GM12878 (cell line): ENCODE measurements at regions not wholly inside any gene's neighbourhood (a gene's known extent, or its start where the extent isn't known, plus 50 kb on each side); places are given as distances from the start of the nearest gene placed in this dataset.

Experiments
- ATAC-seq: fragments of 200-7000 bp; cut with Tn5 transposase; 3 replicates; pipeline ENCODE4 v1.9.1; 2020; ENCODE audit warnings: mild to moderate bottlenecking, moderate library complexity
- BruUV-seq: library from RNA; stranded (reverse); fragments of 400-500 nt; replicated peaks from 2 replicates; lab custom pipeline; 2021; lab: Mats Ljungman, UMichigan
- CTCF ChIA-PET: fragments of 300-600 bp; sonication (Branson Sonifier 250); formaldehyde crosslinking; extraction: SDS; loops from one replicate; lab custom pipeline; 2021; ENCODE audit warnings: inconsistent platforms; lab: Yijun Ruan, JAX
- POLR2A ChIA-PET: fragments of 350-600 bp; formaldehyde crosslinking; extraction: SDS; loops from one replicate; lab custom pipeline; 2021; ENCODE audit warnings: inconsistent platforms; lab: Charles Lee
- RAD21 ChIA-PET: fragments of 300-600 bp; sonication (Branson Sonifier 250); formaldehyde crosslinking; loops from one replicate; lab custom pipeline; 2023; ENCODE audit warnings: antibody characterized with exemption; ENCODE audit not compliant: unreplicated experiment; lab: Charles Lee
- SMC1A ChIA-PET: fragments of 300-600 bp; sonication (Branson Sonifier 250); formaldehyde crosslinking; loops from one replicate; lab custom pipeline; 2023; ENCODE audit not compliant: unreplicated experiment, uncharacterized antibody; lab: Charles Lee
- DNase-seq: peaks from one replicate; pipeline ENCODE4 v3.0.0-alpha.2; 2011; ENCODE audit warnings: low read depth, low spot score
- FAIRE-seq: peaks from 3 replicates; lab custom pipeline; 2011; peaks lifted over from hg19 to GRCh38; lab: Jason Lieb, UNC
- H2AFZ ChIP-seq: 2 replicates; pipeline ENCODE4 v1.6.0; 2011; ENCODE audit warnings: low read depth, low read length, control low read depth; ENCODE audit not compliant: control insufficient read depth
- H3K27ac ChIP-seq: 2 replicates; pipeline ENCODE4 v1.5.1; 2011; ENCODE audit warnings: control low read depth; ENCODE audit not compliant: control insufficient read depth, insufficient read depth
- H3K27me3 ChIP-seq, 2 experiments: replicated peaks in 1 of 2; 2 replicates each; pipeline versions ENCODE4 v1.6.0 to v1.6.1; 2011; ENCODE audit warnings: low read length in 1 of 2; ENCODE audit not compliant: control insufficient read depth in 2 of 2, insufficient read depth in 2 of 2
- H3K36me3 ChIP-seq, 2 experiments: 2 replicates each; pipeline ENCODE4 v1.5.1; 2011; ENCODE audit warnings: low read length in 1 of 2; ENCODE audit not compliant: control insufficient read depth in 2 of 2, insufficient read depth in 2 of 2
- H3K4me1 ChIP-seq: 2 replicates; pipeline ENCODE4 v1.6.1; 2011; ENCODE audit warnings: mild to moderate bottlenecking, low read length, moderate library complexity, mixed read lengths; ENCODE audit not compliant: control insufficient read depth, insufficient read depth
- H3K4me2 ChIP-seq: 2 replicates; pipeline ENCODE4 v1.6.0; 2011; ENCODE audit warnings: control low read depth; ENCODE audit not compliant: control insufficient read depth, insufficient read depth
- H3K4me3 ChIP-seq: fragments of 200-600 bp; sonication (generic); 2 replicates; pipeline ENCODE4 v1.5.1; 2016
- H3K79me2 ChIP-seq: 2 replicates; pipeline ENCODE4 v1.6.0; 2011; ENCODE audit warnings: low read length; ENCODE audit not compliant: control insufficient read depth, insufficient read depth
- H3K9ac ChIP-seq: 2 replicates; pipeline ENCODE4 v1.8.0; 2011; ENCODE audit warnings: low read length, control low read depth, mixed read lengths; ENCODE audit not compliant: control insufficient read depth, insufficient read depth
- H3K9me3 ChIP-seq: replicated peaks from 3 replicates; pipeline ENCODE4 v1.5.1; 2011; ENCODE audit warnings: mild to moderate bottlenecking, low read length; ENCODE audit not compliant: control insufficient read depth, insufficient read depth
- H4K20me1 ChIP-seq: 2 replicates; pipeline ENCODE4 v1.6.0; 2011; ENCODE audit not compliant: control insufficient read depth, insufficient read depth
- ASH2L ChIP-seq: fragments of 300-600, 200-600 bp; sonication (generic); IDR thresholded peaks from 2 replicates; pipeline ENCODE4 v1.6.1; 2017; ENCODE audit warnings: low read depth, mild to moderate bottlenecking, borderline replicate concordance
- CHD1 ChIP-seq: IDR thresholded peaks from 2 replicates; pipeline ENCODE4 v1.6.1; 2012; ENCODE audit warnings: low read depth, low read length, improper control_type of control experiment
- CHD2 ChIP-seq: IDR thresholded peaks from 2 replicates; pipeline ENCODE4 v1.6.1; 2011; ENCODE audit warnings: low read depth, low read length, improper control_type of control experiment, borderline replicate concordance
- CREM ChIP-seq: IDR thresholded peaks from 2 replicates; pipeline ENCODE4 v1.6.1; 2014; ENCODE audit warnings: antibody characterized with exemption, low read depth
- E2F4 ChIP-seq: IDR thresholded peaks from 2 replicates; pipeline ENCODE4 v1.6.1; 2012; ENCODE audit warnings: low read depth, low read length, improper control_type of control experiment
- JUNB ChIP-seq: IDR thresholded peaks from 2 replicates; pipeline ENCODE4 v1.6.1; 2016; ENCODE audit warnings: antibody characterized with exemption, mild to moderate bottlenecking
- MAX ChIP-seq: IDR thresholded peaks from 2 replicates; pipeline ENCODE4 v1.6.1; 2012; ENCODE audit warnings: low read depth, low read length, improper control_type of control experiment
- MYC ChIP-seq: IDR thresholded peaks from 2 replicates; pipeline ENCODE4 v1.6.1; 2011; ENCODE audit warnings: mild to moderate bottlenecking, low read length, moderate library complexity, inconsistent platforms; ENCODE audit not compliant: insufficient read depth, insufficient replicate concordance, insufficient read length, severe bottlenecking
- NFYA ChIP-seq: IDR thresholded peaks from 2 replicates; pipeline ENCODE4 v1.6.1; 2011; ENCODE audit warnings: low read depth, mild to moderate bottlenecking, low read length, improper control_type of control experiment, borderline replicate concordance
- POLR2AphosphoS5 ChIP-seq: IDR thresholded peaks from 2 replicates; pipeline ENCODE4 v1.6.1; 2011; ENCODE audit warnings: mild to moderate bottlenecking, low read length, inconsistent platforms
- RAD21 ChIP-seq: IDR thresholded peaks from 2 replicates; pipeline ENCODE4 v1.6.1; 2011; ENCODE audit warnings: mild to moderate bottlenecking, low read depth, low read length, moderate library complexity; ENCODE audit not compliant: insufficient read depth
- SIN3A ChIP-seq: IDR thresholded peaks from 2 replicates; pipeline ENCODE4 v1.6.1; 2012; ENCODE audit warnings: low read depth, low read length, improper control_type of control experiment
- SRF ChIP-seq, 2 experiments: IDR thresholded peaks; 2 replicates each; pipeline ENCODE4 v1.6.1; 2011; ENCODE audit warnings: low read depth in 2 of 2, low read length in 2 of 2, mild to moderate bottlenecking in 1 of 2, moderate library complexity in 1 of 2
- USF1 ChIP-seq: IDR thresholded peaks from 2 replicates; pipeline ENCODE4 v1.6.1; 2011; ENCODE audit warnings: borderline replicate concordance, low read depth, mild to moderate bottlenecking, moderate library complexity, mixed read lengths, low read length; ENCODE audit not compliant: insufficient read depth; ENCODE audit errors: extremely low read length
- YBX1 ChIP-seq: fragments of 450-650 bp; IDR thresholded peaks from 2 replicates; pipeline ENCODE4 v1.6.1; 2016; ENCODE audit warnings: antibody characterized with exemption
- ZNF24 ChIP-seq: fragments of 450-650 bp; IDR thresholded peaks from 2 replicates; pipeline ENCODE4 v1.6.1; 2017; ENCODE audit warnings: antibody characterized with exemption, mild to moderate bottlenecking
- ZNF384 ChIP-seq: IDR thresholded peaks from 2 replicates; pipeline ENCODE4 v1.6.1; 2012; ENCODE audit warnings: low read depth, mild to moderate bottlenecking, low read length, improper control_type of control experiment, borderline replicate concordance
- WGBS: methylation state at CpG from one replicate; pipeline ENCODE4 v1.1.6; 2016; ENCODE audit warnings: low lambda C conversion rate; ENCODE audit not compliant: insufficient replicate concordance, insufficient coverage; ENCODE audit errors: missing lambda C conversion rate; 5-methylcytosine and 5-hydroxymethylcytosine counted together
- in situ Hi-C: fragments of 300-500 bp; cut with MboI; formaldehyde crosslinking; loops from 9 replicates; pipeline ENCODE4 v1.14.3; 2018; ENCODE audit warnings: mixed read lengths
- intact Hi-C: fragments of 100-400 bp; cut with micrococcal nuclease; formaldehyde crosslinking; loops from one replicate; pipeline ENCODE4 v1.14.2; 2022; ENCODE audit not compliant: unreplicated experiment

GRCh38 chr12:33546004-33546403 lies 106.4 kb upstream of the SYT10 start:
- POLR2A ChIA-PET: no interaction called here
- CTCF ChIA-PET: no interaction called here
- in situ Hi-C loops (no loop called here), intact Hi-C loops (no loop called here)
- Histone ChIP-seq H3K27ac (no peak overlapping the region), H4K20me1 (no peaks in the 10 kb centered on the region), H3K79me2 (no peaks in the 10 kb centered on the region), H3K27me3 (no peaks in the 10 kb centered on the region), H2AFZ (no peak overlapping the region), H3K9me3 (no peaks in the 10 kb centered on the region), H3K4me2 (no peak overlapping the region), H3K4me1 (no peaks in the 10 kb centered on the region), H3K9ac (no peak overlapping the region), H3K4me3 (no peak overlapping the region), H3K36me3 (no peaks in the 10 kb centered on the region)
- TF ChIP-seq RAD21 (no peak), CHD2 (no peak), YBX1 (no peak), USF1 (no peak), NFYA (no peak), ASH2L (no peak), E2F4 (no peak), MYC (no peak), ZNF24 (no peak), SRF (IDR thresholded peaks at IDR 0.05; ENCODE audit: low read depth in 2 of 2, low read length in 2 of 2) (no peak), JUNB (no peak), SIN3A (no peak), CHD1 (no peak), POLR2AphosphoS5 (no peak), ZNF384 (no peak), CREM (no peak), MAX (no peak)
- SMC1A ChIA-PET: no interaction called here
- 54% methylated on average over 3 of the region's 3 CpGs for WGBS
- no peak for ATAC-seq
- RAD21 ChIA-PET: no interaction called here
- FAIRE-seq: no peak
- DNase-seq: no peak
- no TSS peak for BruUV-seq
